Smooth muscle cell (in vitro differentiated cells): ENCODE measurements at regions not wholly inside any gene's neighbourhood (a gene's known extent, or its start where the extent isn't known, plus 50 kb on each side); places are given as distances from the start of the nearest gene placed in this dataset.

Experiments used
- DNase-seq: peaks from one replicate; lab custom pipeline; 2025; ENCODE audit not compliant: unreplicated experiment; lab: John Stamatoyannopoulos, UW
- H2AFZ ChIP-seq: fragments of 200-600 bp; sonication (generic); 2 replicates; pipeline ENCODE4 v1.6.0; 2016; ENCODE audit warnings: antibody characterized with exemption, low read depth, mild to moderate bottlenecking
- H3F3A ChIP-seq: fragments of 200-600 bp; sonication (generic); 2 replicates; pipeline ENCODE4 v1.6.0; 2017; ENCODE audit warnings: antibody characterized with exemption, low read depth
- H3K27ac ChIP-seq: fragments of 200-600 bp; sonication (generic); 2 replicates; pipeline ENCODE4 v1.5.1; 2016; ENCODE audit warnings: low read depth, mild to moderate bottlenecking
- H3K27me3 ChIP-seq: fragments of 200-600 bp; sonication (generic); 2 replicates; pipeline ENCODE4 v1.6.1; 2016; ENCODE audit warnings: low read depth, mild to moderate bottlenecking
- H3K36me3 ChIP-seq: fragments of 200-600 bp; sonication (generic); 2 replicates; pipeline ENCODE4 v1.5.1; 2016; ENCODE audit warnings: low read depth
- H3K4me1 ChIP-seq: fragments of 200-600 bp; sonication (generic); 2 replicates; pipeline ENCODE4 v1.5.1; 2016; ENCODE audit warnings: low read depth
- H3K4me2 ChIP-seq: fragments of 200-600 bp; sonication (generic); 2 replicates; pipeline ENCODE4 v1.6.0; 2016; ENCODE audit warnings: mild to moderate bottlenecking
- H3K4me3 ChIP-seq: fragments of 200-600 bp; sonication (generic); 2 replicates; pipeline ENCODE4 v1.5.1; 2016; ENCODE audit warnings: mild to moderate bottlenecking
- H3K79me2 ChIP-seq: fragments of 200-600 bp; sonication (generic); 2 replicates; pipeline ENCODE4 v1.6.0; 2016; ENCODE audit warnings: low read depth, mild to moderate bottlenecking
- H3K9ac ChIP-seq: fragments of 200-600 bp; sonication (generic); 2 replicates; pipeline ENCODE4 v1.6.0; 2016; ENCODE audit warnings: low read depth
- H3K9me3 ChIP-seq: fragments of 200-600 bp; sonication (generic); replicated peaks from 2 replicates; pipeline ENCODE4 v1.5.1; 2016; ENCODE audit warnings: low read depth
- H4K20me1 ChIP-seq: fragments of 200-600 bp; sonication (generic); 2 replicates; pipeline ENCODE4 v1.6.0; 2016; ENCODE audit warnings: low read depth
- WGBS: methylation state at CpG from one replicate; pipeline ENCODE4 v1.1.7; 2016; ENCODE audit warnings: low lambda C conversion rate; 5-methylcytosine and 5-hydroxymethylcytosine counted together
- TF ChIP-seq, protein P1 (sequence below): fragments of 200-600 bp; sonication (generic); IDR thresholded peaks from 2 replicates; pipeline ENCODE4 v1.5.1; 2017; ENCODE audit warnings: borderline replicate concordance, mild to moderate bottlenecking, antibody characterized with exemption; ENCODE audit not compliant: insufficient read depth, poor library complexity, severe bottlenecking

GRCh38 chr16:56029026-56029425, 153.9 kb upstream of the CES5A start:
- H3K9me3 ChIP-seq, result no peaks in the 10 kb centered on the region
- H3K79me2 ChIP-seq, result no peaks in the 10 kb centered on the region
- H3K4me2 ChIP-seq, result no peak overlapping the region
- H2AFZ ChIP-seq, result no peak overlapping the region
- H3K27ac ChIP-seq, result no peak overlapping the region
- no peak overlapping the region for H3K4me3 ChIP-seq
- H3F3A ChIP-seq, result no peaks in the 10 kb centered on the region
- no peaks in the 10 kb centered on the region for H3K4me1 ChIP-seq
- TF ChIP-seq, protein P1, sequence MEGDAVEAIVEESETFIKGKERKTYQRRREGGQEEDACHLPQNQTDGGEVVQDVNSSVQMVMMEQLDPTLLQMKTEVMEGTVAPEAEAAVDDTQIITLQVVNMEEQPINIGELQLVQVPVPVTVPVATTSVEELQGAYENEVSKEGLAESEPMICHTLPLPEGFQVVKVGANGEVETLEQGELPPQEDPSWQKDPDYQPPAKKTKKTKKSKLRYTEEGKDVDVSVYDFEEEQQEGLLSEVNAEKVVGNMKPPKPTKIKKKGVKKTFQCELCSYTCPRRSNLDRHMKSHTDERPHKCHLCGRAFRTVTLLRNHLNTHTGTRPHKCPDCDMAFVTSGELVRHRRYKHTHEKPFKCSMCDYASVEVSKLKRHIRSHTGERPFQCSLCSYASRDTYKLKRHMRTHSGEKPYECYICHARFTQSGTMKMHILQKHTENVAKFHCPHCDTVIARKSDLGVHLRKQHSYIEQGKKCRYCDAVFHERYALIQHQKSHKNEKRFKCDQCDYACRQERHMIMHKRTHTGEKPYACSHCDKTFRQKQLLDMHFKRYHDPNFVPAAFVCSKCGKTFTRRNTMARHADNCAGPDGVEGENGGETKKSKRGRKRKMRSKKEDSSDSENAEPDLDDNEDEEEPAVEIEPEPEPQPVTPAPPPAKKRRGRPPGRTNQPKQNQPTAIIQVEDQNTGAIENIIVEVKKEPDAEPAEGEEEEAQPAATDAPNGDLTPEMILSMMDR, result no peak
- H3K27me3 ChIP-seq, result peaks cover 7% of the 10 kb centered on the region
- no peak for DNase-seq
- no peaks in the 10 kb centered on the region for H3K36me3 ChIP-seq
- no peaks in the 10 kb centered on the region for H4K20me1 ChIP-seq
- H3K9ac ChIP-seq, result no peak overlapping the region

- Histone ChIP-seq H2AFZ (no peak overlapping the region), H3K9ac (no peak overlapping the region), H3K27ac (no peak overlapping the region), H3K9me3 (no peaks in the 10 kb centered on the region), H3F3A (no peaks in the 10 kb centered on the region), H3K4me2 (no peak overlapping the region), H3K79me2 (no peaks in the 10 kb centered on the region), H3K36me3 (no peaks in the 10 kb centered on the region), H3K4me3 (no peak overlapping the region), H4K20me1 (no peaks in the 10 kb centered on the region), H3K27me3 (peaks cover 23% of the 10 kb centered on the region), H3K4me1 (no peaks in the 10 kb centered on the region)
- TF ChIP-seq, protein P1, result no peak
- WGBS, result 67% methylated on average over 2 of the region's 2 CpGs
- no peak for DNase-seq
Observed at GRCh38 chr16:56022818-56023217, 147.6 kb upstream of the CES5A start.

GRCh38 chr16:56019274-56019673, 144.1 kb upstream of the CES5A start:
- no peaks in the 10 kb centered on the region for H3K79me2 ChIP-seq
- H3K27ac ChIP-seq, result no peak overlapping the region
- no peaks in the 10 kb centered on the region for H3K4me1 ChIP-seq
- no peak overlapping the region for H3K4me3 ChIP-seq
- no peaks in the 10 kb centered on the region for H3K9me3 ChIP-seq
- H2AFZ ChIP-seq, result no peak overlapping the region
- no peaks in the 10 kb centered on the region for H3F3A ChIP-seq
- H3K27me3 ChIP-seq, result peaks cover 32% of the 10 kb centered on the region
- DNase-seq, result no peak
- TF ChIP-seq, protein P1, result no peak
- H3K36me3 ChIP-seq, result no peaks in the 10 kb centered on the region
- H3K4me2 ChIP-seq, result no peak overlapping the region
- no peaks in the 10 kb centered on the region for H4K20me1 ChIP-seq
- no peak overlapping the region for H3K9ac ChIP-seq

DNA sequence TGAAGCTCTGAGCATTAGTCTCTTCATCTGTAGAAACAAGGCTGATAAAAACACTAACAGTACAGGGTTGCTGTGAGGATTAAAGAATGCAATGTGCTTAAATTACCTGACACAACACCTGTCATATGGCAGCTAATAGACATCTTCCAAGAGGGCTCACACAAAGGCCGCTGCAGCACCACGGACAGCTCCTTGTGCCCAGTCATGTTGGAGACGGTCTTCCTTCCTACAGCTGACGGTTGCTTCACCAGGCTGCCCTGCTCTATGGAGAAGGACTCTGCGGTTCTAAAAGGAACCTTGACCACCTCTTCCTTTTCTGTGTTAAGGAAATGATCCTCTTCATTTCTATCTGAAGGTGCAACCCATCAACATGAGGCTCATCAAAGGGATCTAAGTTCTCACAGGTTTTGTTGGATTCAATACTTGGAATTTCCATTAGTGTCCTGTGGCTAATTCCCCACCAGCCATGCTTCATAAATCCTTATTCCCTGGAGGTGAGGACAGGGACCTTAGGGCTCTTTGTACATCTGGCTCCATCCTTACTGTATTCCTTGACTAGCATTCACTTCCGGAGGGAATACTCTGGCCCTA, 138.9 kb upstream of the CES5A start:
- Histone ChIP-seq H2AFZ (no peak overlapping the region), H3K4me2 (no peak overlapping the region), H3F3A (no peaks in the 10 kb centered on the region), H3K27ac (no peak overlapping the region), H3K4me1 (no peaks in the 10 kb centered on the region), H3K9me3 (no peaks in the 10 kb centered on the region), H3K27me3 (peaks cover 36% of the 10 kb centered on the region), H3K4me3 (no peak overlapping the region), H3K9ac (no peak overlapping the region), H3K79me2 (no peaks in the 10 kb centered on the region), H3K36me3 (no peaks in the 10 kb centered on the region), H4K20me1 (no peaks in the 10 kb centered on the region)
- TF ChIP-seq, protein P1, result no peak
- DNase-seq, result no peak
- 21% methylated on average over 6 of the region's 6 CpGs for WGBS
